VCaP (cell line): ENCODE measurements at regions not wholly inside any gene's neighbourhood (a gene's known extent, or its start where the extent isn't known, plus 50 kb on each side); places are given as distances from the start of the nearest gene placed in this dataset.

ENCODE experiments used
- H3K27ac ChIP-seq: fragments of 450-650 bp; 2 replicates; pipeline ENCODE4 v1.5.1; 2017
- CTCF ChIP-seq: fragments of 450-650 bp; conservative IDR thresholded peaks from 2 replicates; pipeline ENCODE4 v1.5.1; 2017; ENCODE audit warnings: mild to moderate bottlenecking, moderate library complexity

GRCh38 chr10:121194696-121195523 lies 343.7 kb downstream of the WDR11 start:
- no peak for TF ChIP-seq CTCF
- no peak overlapping the region for H3K27ac ChIP-seq

GRCh38 chr10:121195524-121195910 lies 344.4 kb downstream of the WDR11 start:
- TF ChIP-seq CTCF, result no peak
- H3K27ac ChIP-seq, result no peak overlapping the region

DNA sequence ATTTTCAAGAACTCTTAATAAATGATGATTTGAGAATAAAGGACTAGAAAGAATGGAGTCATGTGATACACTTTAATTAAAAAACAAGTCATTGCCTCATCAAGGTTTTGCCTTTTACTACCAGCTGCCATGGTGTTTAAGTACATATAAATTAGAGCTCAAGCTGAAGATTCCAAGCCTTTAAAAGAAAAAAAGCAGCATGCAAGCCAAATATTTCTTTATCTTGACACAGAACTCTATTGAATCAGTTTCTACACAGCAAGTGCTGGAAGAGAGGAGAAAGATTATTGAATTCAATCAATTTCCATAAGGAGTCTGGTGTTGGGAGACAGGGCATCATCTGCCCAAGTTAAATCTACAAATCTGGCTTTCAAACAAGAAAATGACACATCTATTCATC lies 347.9 kb downstream of the WDR11 start:
- H3K27ac ChIP-seq, result no peak overlapping the region
- no peak for TF ChIP-seq CTCF

GRCh38 chr10:121205625-121206024 lies 354.5 kb downstream of the WDR11 start:
- H3K27ac ChIP-seq, result no peak overlapping the region
- no peak for TF ChIP-seq CTCF

DNA sequence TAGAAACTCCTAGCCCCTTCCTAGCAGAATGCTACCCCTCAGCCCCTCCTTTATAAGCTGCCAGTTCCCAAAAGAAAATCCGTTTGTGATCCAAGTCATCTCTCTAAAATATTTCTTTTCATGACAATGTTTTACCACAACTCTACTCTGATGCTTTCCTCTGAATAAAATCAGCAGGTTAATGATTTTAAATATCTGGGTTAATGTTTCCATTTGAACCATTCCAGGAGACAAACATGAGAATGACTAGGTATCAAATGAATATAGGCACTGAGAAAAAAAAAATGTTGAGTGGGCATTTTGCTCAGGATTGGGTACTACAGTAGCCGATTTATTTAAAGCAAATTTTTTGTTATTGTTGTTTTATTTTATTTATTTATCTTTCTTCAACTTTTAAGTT lies 360.3 kb downstream of the WDR11 start:
- no peak overlapping the region for H3K27ac ChIP-seq
- no peak for TF ChIP-seq CTCF

DNA sequence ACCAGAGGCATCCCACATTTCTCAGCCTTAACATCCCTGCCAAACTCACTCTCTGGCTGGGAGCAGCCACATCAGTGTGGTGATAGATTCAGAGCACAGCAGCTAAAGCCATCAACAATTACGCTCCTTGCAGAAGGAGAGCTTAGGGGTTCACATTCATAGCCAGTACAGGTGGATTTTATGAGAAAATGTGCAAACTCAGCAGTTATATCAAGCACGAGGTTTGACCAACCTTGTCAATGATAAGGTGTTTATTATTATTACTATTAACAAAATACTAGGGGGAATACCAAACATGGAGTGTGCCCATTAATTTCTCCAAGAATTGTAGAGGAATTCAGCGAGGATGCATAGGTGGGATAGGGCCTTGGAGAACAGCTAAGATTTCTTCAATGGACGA lies 362.3 kb downstream of the WDR11 start:
- TF ChIP-seq CTCF, result no peak
- no peak overlapping the region for H3K27ac ChIP-seq

DNA sequence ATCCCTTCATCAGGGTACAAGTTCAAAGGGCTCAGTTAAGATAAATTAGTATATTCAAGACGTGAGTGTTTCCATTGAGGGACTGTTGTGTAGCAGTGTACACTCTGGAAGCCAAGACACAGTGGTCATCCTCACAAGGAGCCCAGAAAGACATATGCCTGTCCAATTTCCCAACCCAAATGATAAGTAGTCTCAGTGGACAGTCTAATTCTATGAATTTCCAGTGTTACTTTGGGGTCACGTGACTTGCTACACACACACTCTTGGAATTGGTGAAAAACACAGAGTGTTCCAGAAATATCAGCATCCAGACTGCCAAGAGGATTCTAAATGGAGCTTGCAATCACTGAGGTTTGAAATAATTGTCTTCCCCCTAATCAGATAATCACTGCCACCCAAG lies 365.1 kb downstream of the WDR11 start:
- TF ChIP-seq CTCF, result no peak
- H3K27ac ChIP-seq, result no peak overlapping the region
